CD14-positive monocyte (primary cell): ENCODE measurements at regions not wholly inside any gene's neighbourhood (a gene's known extent, or its start where the extent isn't known, plus 50 kb on each side); places are given as distances from the start of the nearest gene placed in this dataset.

Experiments used
- DNase-seq, 3 donors: peaks; one replicate each; pipeline ENCODE4 v3.0.0-alpha.2; 2011 to 2022
- H2AFZ ChIP-seq: 2 replicates; pipeline ENCODE4 v1.6.0; 2012; ENCODE audit warnings: mild to moderate bottlenecking, low read depth, low read length, inconsistent platforms; ENCODE audit not compliant: insufficient read depth, poor library complexity, severe bottlenecking
- H3K27ac ChIP-seq, 2 donors: 1 replicate in 1 of 2; 2 replicates in 1 of 2; pipeline ENCODE4 v1.5.1; 2012 to 2013; ENCODE audit warnings: low read length in 2 of 2, control low read depth in 1 of 2, inconsistent platforms in 1 of 2, low read depth in 1 of 2, mild to moderate bottlenecking in 1 of 2
- H3K27me3 ChIP-seq, 2 donors: one replicate each; pipeline versions ENCODE4 v1.6.0 to v1.6.1; 2011 to 2013; ENCODE audit warnings: low read length in 2 of 2; ENCODE audit not compliant: control insufficient read depth in 2 of 2, insufficient read depth in 2 of 2
- H3K36me3 ChIP-seq, 2 donors: replicated peaks in 1 of 2; 1 replicate in 1 of 2; 2 replicates in 1 of 2; pipeline versions ENCODE4 v1.5.1 to v1.6.1; 2012 to 2013; ENCODE audit warnings: low read length in 2 of 2, control low read depth in 1 of 2, inconsistent platforms in 1 of 2, mild to moderate bottlenecking in 1 of 2; ENCODE audit not compliant: insufficient read depth in 2 of 2, control insufficient read depth in 1 of 2
- H3K4me1 ChIP-seq, 2 donors: 1 replicate in 1 of 2; 2 replicates in 1 of 2; pipeline versions ENCODE4 v1.5.1 to v1.6.1; 2012 to 2013; ENCODE audit warnings: low read length in 2 of 2, control low read depth in 1 of 2, inconsistent platforms in 1 of 2, mild to moderate bottlenecking in 1 of 2, moderate library complexity in 1 of 2; ENCODE audit not compliant: insufficient read depth in 2 of 2, control insufficient read depth in 1 of 2
- H3K4me2 ChIP-seq: replicated peaks from 2 replicates; pipeline ENCODE3; 2012; ENCODE audit warnings: low read length, moderate library complexity, mild to moderate bottlenecking; ENCODE audit not compliant: poor library complexity, severe bottlenecking; ENCODE audit errors: extremely low read depth
- H3K4me3 ChIP-seq, 3 experiments: fragments of 200-600 bp in 1 of 3; sonication (generic) in 1 of 3; replicated peaks in 1 of 3; 1 replicate in 2 of 3; 2 replicates in 1 of 3; pipeline ENCODE4 v1.5.1; 2011 to 2013; ENCODE audit warnings: low read length in 3 of 3, mild to moderate bottlenecking in 3 of 3, control low read depth in 2 of 3, low read depth in 2 of 3, inconsistent platforms in 1 of 3, moderate library complexity in 1 of 3
- H3K79me2 ChIP-seq: 2 replicates; pipeline ENCODE4 v1.6.0; 2012; ENCODE audit warnings: mild to moderate bottlenecking, control low read depth, inconsistent platforms, low read length, moderate library complexity; ENCODE audit not compliant: insufficient read depth
- H3K9ac ChIP-seq: 2 replicates; pipeline ENCODE4 v1.6.0; 2017; ENCODE audit warnings: low read length, mild to moderate bottlenecking; ENCODE audit not compliant: insufficient read depth, poor library complexity, severe bottlenecking
- H3K9me3 ChIP-seq, 2 donors: replicated peaks in 1 of 2; 1 replicate in 1 of 2; 2 replicates in 1 of 2; pipeline versions ENCODE4 v1.5.1 to v1.6.1; 2012 to 2013; ENCODE audit warnings: low read length in 2 of 2, control low read depth in 1 of 2; ENCODE audit not compliant: control insufficient read depth in 1 of 2, insufficient read depth in 1 of 2
- H4K20me1 ChIP-seq: 2 replicates; pipeline ENCODE4 v1.6.0; 2012; ENCODE audit warnings: mild to moderate bottlenecking, low read length, control low read depth, moderate library complexity; ENCODE audit not compliant: insufficient read depth
- H3K27ac Mint-ChIP-seq, 7 donors: one replicate each; pipeline ENCODE4 v1.8.0; 2020; ENCODE audit warnings: mild to moderate bottlenecking in 7 of 7, mixed read lengths in 7 of 7, moderate library complexity in 6 of 7, inconsistent platforms in 2 of 7
- H3K27me3 Mint-ChIP-seq, 3 donors: one replicate each; pipeline ENCODE4 v1.8.0; 2021 to 2022; ENCODE audit warnings: low read depth in 3 of 3, mild to moderate bottlenecking in 3 of 3, mixed read lengths in 3 of 3, moderate library complexity in 3 of 3, inconsistent platforms in 1 of 3
- H3K36me3 Mint-ChIP-seq, 2 donors: one replicate each; pipeline ENCODE4 v1.8.0; 2020; ENCODE audit warnings: mixed read lengths in 2 of 2, inconsistent platforms in 1 of 2, mild to moderate bottlenecking in 1 of 2
- H3K4me1 Mint-ChIP-seq: one replicate; pipeline ENCODE4 v1.8.0; 2020; ENCODE audit warnings: mild to moderate bottlenecking, mixed read lengths
- H3K4me3 Mint-ChIP-seq, 2 donors: one replicate each; pipeline ENCODE4 v1.8.0; 2020; ENCODE audit warnings: mild to moderate bottlenecking in 2 of 2, mixed read lengths in 2 of 2, moderate library complexity in 1 of 2
- H3K9me3 Mint-ChIP-seq, 7 donors: one replicate each; pipeline ENCODE4 v1.8.0; 2020 to 2022; ENCODE audit warnings: mixed read lengths in 7 of 7, mild to moderate bottlenecking in 6 of 7, moderate library complexity in 6 of 7, inconsistent platforms in 2 of 7
- CTCF ChIP-seq: fragments of 200-600 bp; IDR thresholded peaks from one replicate; pipeline ENCODE4 v1.8.0; 2022; ENCODE audit warnings: antibody characterized with exemption, mild to moderate bottlenecking
- WGBS: methylation state at CpG from one replicate; pipeline ENCODE4 v1.1.5; 2013; ENCODE audit warnings: missing lambda C conversion rate; ENCODE audit not compliant: insufficient coverage; 5-methylcytosine and 5-hydroxymethylcytosine counted together
- intact Hi-C, 2 donors: fragments of 100-400 bp; cut with micrococcal nuclease; formaldehyde crosslinking; loops; one replicate each; pipeline versions ENCODE4 v1.15.0 to v1.15.1; 2023

GRCh38 chr14:71208702-71209357 lies 301.6 kb downstream of the PCNX1 start:
- WGBS: 90% methylated on average over 4 of the region's 6 CpGs
- no peaks in the 10 kb centered on the region for H3K79me2 ChIP-seq
- H3K27me3 Mint-ChIP-seq: peaks cover 1 to 10% (median 2%) of the 10 kb centered on the region in 3 donors
- intact Hi-C loops: no loop called here
- H3K4me3 Mint-ChIP-seq: no peak overlapping the region
- no peak for TF ChIP-seq CTCF
- H3K36me3 Mint-ChIP-seq: peaks cover 0 to 2% of the 10 kb centered on the region in 2 donors
- no peak for DNase-seq
- H3K4me1 Mint-ChIP-seq: no peaks in the 10 kb centered on the region
- no peak overlapping the region for H3K4me2 ChIP-seq
- H4K20me1 ChIP-seq: no peaks in the 10 kb centered on the region
- no peak overlapping the region for H3K27ac Mint-ChIP-seq
- H3K27me3 ChIP-seq: no peaks in the 10 kb centered on the region
- peaks cover 0 to 9% (median 2%) of the 10 kb centered on the region in 7 donors for H3K9me3 Mint-ChIP-seq
- no peaks in the 10 kb centered on the region for H3K36me3 ChIP-seq
- no peak overlapping the region for H3K9ac ChIP-seq
- no peak overlapping the region for H2AFZ ChIP-seq
- no peaks in the 10 kb centered on the region for H3K9me3 ChIP-seq
- H3K4me1 ChIP-seq: no peaks in the 10 kb centered on the region
- no peak overlapping the region for H3K27ac ChIP-seq
- no peak overlapping the region for H3K4me3 ChIP-seq

GRCh38 chr14:71209888-71210287 lies 302.6 kb downstream of the PCNX1 start:
- H3K4me1 ChIP-seq: no peaks in the 10 kb centered on the region
- H3K4me3 ChIP-seq: no peak overlapping the region
- Mint-ChIP-seq H3K4me3 (no peak overlapping the region), H3K27ac (no peak overlapping the region), H3K36me3 (peaks cover 0 to 2% of the 10 kb centered on the region in 2 donors), H3K9me3 (peaks cover 0 to 11% (median 2%) of the 10 kb centered on the region in 7 donors), H3K4me1 (no peaks in the 10 kb centered on the region), H3K27me3 (peaks cover 1 to 6% (median 2%) of the 10 kb centered on the region in 3 donors)
- WGBS: 100% methylated on average over 1 of the region's 6 CpGs
- DNase-seq: no peak
- no peaks in the 10 kb centered on the region for H4K20me1 ChIP-seq
- no peaks in the 10 kb centered on the region for H3K79me2 ChIP-seq
- no peak overlapping the region for H3K27ac ChIP-seq
- H3K4me2 ChIP-seq: no peak overlapping the region
- no peak for TF ChIP-seq CTCF
- H3K9me3 ChIP-seq: no peaks in the 10 kb centered on the region
- H3K27me3 ChIP-seq: no peaks in the 10 kb centered on the region
- H3K9ac ChIP-seq: no peak overlapping the region
- no peaks in the 10 kb centered on the region for H3K36me3 ChIP-seq
- no peak overlapping the region for H2AFZ ChIP-seq
- intact Hi-C loops: no loop called here
